ENCODE measurements at regions not wholly inside any gene's neighbourhood (a gene's known extent, or its start where the extent isn't known, plus 50 kb on each side); places are given as distances from the start of the nearest gene placed in this dataset.
"Not testable (repeated sequence)": the region's sequence is repeated elsewhere in the genome, so short reads cannot be mapped to it uniquely, and the experiment has no call there.

- no peak for DNase-seq (ENCODE audit: low read depth in 2 of 3, low spot score in 1 of 3)
Observed at GRCh38 chr6:130494729-130495128, 128.9 kb downstream of the TMEM200A start.

- no peak for DNase-seq (ENCODE audit: low read depth in 2 of 3, low spot score in 1 of 3)
Observed at GRCh38 chr6:130500693-130501092, 134.9 kb downstream of the TMEM200A start.

- DNase-seq (ENCODE audit: low read depth in 2 of 3, low spot score in 1 of 3), result no peak
Observed at GRCh38 chr6:130503146-130503545, 137.3 kb downstream of the TMEM200A start.

- DNase-seq (ENCODE audit: low read depth in 2 of 3, low spot score in 1 of 3), result no peak
Observed at GRCh38 chr6:130505808-130506598, 140.2 kb downstream of the TMEM200A start.

GRCh38 chr6:130507005-130507665 is 141.3 kb downstream of the TMEM200A start:
- not testable (repeated sequence) for DNase-seq (ENCODE audit: low read depth in 2 of 3, low spot score in 1 of 3)

DNA sequence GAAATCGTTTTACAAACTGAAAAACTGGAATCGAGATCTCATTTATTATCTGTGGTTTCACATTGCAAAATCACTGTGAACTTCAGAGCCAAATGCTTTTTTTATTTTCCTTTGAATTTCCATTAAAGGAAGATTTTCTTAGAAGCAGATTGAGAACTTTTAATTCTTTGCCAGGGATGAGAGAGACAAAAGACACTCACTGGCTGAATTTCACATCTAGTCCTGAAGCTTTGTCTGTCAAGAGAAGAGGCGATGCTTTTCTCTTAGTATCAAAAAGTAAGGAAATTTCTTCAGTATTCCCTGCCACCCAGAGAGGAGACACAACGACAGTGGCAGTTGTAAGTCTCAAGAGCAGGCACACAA is 141.8 kb downstream of the TMEM200A start:
- no peak for DNase-seq (ENCODE audit: low read depth in 2 of 3, low spot score in 1 of 3)

DNA sequence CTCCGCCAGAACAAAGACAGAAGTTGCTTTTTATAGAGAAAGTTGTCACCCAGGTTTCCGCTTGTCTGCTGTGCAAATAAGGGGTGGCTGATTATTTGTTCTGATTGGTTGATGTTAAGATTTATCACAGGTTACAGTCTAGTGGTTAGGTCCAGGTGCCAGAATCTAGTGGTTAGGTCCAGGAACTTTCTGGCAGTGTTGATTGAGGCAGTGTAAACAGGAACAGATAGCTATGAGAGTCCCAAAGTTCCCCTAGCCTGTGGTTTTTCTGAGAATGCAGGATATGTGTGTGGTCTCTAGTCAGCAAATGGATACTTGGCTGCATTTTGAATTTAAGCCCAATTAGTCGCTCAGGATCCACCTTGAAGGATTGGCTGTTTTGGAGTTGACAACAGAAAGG is 148.0 kb downstream of the TMEM200A start:
- peak in 1 of 3 donors; percentile 40 for DNase-seq (ENCODE audit: low read depth in 2 of 3, low spot score in 1 of 3)

DNA sequence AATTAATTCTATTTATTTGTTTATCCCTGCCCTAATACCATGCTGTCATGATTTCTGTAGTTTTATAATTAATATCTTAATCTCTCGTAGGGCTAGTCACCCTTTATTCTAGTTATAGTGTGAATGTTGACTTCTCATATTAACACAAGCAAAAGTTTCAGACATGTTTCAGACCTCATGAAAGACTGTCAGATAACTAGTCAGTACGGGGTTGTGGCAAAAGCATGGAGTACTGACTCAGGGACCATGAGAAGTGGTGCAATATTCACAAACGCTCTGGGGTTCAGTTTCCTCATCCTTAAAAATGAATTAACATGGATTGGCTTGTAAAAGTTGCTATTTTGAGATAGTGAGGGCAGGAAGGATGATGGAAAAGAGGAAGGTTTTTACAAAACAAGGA is 148.9 kb downstream of the TMEM200A start:
- no peak for DNase-seq (ENCODE audit: low read depth in 2 of 3, low spot score in 1 of 3)

GRCh38 chr6:130515306-130515705 is 149.5 kb downstream of the TMEM200A start:
- DNase-seq (ENCODE audit: low read depth in 2 of 3, low spot score in 1 of 3), result no peak

DNA sequence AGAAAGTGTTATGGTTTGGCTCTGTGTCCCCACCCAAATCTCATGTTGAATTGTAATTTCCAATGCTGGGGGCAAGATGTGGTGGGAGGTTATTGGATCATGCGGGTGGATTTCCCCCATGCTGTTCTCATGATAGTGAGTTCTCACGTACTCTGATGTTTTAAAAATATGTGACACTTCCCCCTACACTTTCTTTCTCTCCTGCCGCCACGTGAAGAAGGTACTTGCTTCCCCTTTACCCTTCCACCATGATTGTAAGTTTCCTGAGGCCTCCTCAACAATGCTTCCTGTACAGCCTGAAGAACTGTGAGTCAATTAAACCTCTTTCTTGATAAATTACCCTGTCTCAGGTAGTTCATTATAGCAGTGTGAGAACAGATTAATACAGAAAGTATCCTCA is 150.8 kb downstream of the TMEM200A start:
- no peak for DNase-seq (ENCODE audit: low read depth in 2 of 3, low spot score in 1 of 3)

DNA sequence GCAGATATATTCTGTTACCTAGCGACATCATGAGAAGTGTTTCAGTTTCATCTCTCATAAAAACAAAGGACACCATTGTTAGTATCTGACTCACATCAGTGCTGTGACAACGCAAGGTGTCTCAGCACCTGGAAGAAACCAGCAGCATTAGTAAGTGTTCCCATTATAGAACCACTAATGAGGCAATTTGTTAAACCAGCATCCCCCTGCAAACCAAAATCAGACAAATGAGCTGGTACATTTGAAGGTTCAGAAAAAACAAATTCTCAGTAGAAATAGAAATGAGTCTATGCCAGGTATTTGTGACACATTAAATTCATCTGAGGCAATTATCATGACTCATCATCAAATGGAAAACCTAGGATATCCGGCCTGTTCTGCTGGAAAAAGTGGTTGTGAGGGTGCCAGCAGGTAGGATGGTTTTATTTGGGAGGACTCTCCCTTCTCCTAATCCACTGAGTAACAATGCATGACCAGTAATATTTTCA is 151.7 kb downstream of the TMEM200A start:
- no peak for DNase-seq (ENCODE audit: low read depth in 2 of 3, low spot score in 1 of 3)

DNA sequence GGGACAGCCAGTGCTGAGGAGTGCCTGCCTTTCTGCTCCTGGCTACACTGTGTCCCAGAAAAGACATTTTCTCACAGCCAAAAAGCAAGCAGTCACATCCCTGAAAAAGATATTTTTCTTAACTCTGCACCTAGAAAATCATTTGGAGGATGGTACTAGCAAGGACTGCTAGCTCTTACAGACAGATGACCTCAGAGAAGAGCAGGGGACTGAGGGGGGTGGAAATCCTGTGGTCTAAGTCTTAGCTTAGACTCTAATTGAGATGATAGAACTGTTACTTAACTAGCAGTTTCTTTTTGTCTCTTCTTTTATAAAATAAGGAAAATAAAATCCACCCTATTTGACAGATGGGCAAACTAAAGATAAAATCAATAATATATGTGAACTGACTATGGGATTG is 152.8 kb downstream of the TMEM200A start:
- DNase-seq (ENCODE audit: low read depth in 2 of 3, low spot score in 1 of 3), result no peak

DNA sequence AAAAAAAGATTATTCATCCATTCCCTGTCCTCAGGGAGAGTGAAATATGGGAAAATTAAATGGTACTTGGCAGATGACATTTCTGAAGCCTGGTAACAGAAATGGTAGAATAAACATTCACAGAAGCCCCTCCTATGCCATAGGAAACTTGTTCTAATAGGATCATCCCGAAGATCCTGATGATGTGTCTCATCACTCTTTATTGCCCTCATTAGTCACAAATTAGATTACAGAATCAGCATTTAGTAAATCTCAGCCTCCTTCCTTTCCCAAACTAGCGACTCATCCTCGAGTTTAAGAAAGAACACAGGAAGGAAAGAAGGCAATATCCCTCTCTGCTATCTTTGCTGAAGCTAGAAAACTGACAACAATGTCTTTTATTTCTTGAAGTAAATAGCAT is 154.4 kb downstream of the TMEM200A start:
- no peak for DNase-seq (ENCODE audit: low read depth in 2 of 3, low spot score in 1 of 3)

DNA sequence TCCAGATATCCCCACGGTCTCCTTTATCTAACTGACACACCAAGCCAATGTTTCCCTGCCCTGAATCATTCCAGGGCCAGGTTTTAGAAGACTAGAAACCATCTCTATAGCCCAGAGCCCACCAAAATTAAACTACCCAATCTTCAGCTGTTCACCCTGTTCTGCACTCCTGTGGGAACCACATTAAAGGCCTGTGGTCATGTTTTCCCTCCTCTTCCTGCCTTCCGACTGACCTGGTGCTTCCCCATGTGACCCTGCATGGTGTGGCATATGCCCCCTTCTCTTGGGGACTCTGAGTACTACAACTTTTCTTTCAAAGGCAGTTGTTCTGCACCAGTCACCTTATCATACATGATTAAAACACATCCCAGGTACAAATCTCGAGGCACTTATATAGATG is 155.0 kb downstream of the TMEM200A start:
- no peak for DNase-seq (ENCODE audit: low read depth in 2 of 3, low spot score in 1 of 3)

- no peak for DNase-seq (ENCODE audit: low read depth in 2 of 3, low spot score in 1 of 3)
Observed at GRCh38 chr6:130524552-130524951, 158.7 kb downstream of the TMEM200A start.

DNA sequence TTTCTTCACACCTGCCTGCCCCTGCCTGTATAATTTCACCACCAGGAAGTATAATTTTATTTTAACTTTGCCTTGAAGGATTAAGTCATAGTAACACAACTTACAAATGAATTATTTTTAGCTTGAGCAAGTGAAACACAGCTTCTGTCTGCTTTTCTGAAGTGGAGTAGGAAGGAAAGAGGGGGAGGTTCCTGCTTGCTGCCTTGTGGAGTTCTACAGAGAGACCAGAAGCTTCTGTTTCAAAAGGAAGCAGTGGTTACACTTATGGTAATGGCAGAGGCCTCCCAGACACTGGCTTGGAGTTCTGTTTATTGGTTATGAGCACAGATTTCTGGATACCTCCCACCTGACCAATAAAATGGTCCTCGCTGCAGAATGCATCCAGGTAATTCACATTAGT is 159.6 kb downstream of the TMEM200A start:
- DNase-seq (ENCODE audit: low read depth in 2 of 3, low spot score in 1 of 3), result no peak

DNA sequence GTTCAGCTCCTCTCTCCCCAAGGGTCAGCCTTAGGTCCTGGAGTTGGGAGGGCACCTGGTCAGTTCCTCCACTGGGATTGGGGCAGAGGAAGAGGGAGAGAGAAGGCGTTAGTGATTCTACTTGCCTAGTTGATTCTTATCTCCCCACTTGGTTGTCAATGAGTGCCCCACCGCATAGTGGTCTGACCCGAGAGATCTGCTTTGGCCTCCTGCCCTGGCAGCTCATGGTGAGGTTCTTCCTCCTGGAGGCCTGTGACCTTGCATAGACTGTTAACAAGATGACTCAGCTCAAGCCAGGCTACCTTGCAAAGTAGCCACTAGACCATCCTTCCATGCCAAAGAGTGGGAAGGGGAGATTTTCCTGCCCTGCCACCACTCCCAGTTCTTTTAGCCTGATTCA is 160.6 kb downstream of the TMEM200A start:
- DNase-seq (ENCODE audit: low read depth in 2 of 3, low spot score in 1 of 3), result no peak

DNA sequence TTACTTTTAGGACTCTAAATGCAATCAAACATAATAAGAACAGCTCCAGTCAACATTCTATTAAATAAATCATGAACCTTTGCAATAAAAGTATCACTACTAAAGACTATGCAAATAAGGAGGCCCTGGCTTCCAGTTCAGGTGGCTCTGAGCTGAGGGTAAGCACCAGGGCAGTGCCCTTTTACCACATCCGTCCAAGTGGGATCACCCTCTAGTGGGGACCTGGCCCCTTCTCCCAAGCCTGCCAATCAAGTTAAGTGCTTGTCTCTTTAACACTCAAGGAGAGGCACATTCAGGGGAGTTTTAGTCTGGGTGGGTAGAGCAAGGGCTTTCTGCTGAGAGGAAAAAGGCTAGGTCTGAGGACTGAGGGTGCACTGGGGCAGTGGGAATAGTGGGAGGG is 161.4 kb downstream of the TMEM200A start:
- no peak for DNase-seq (ENCODE audit: low read depth in 2 of 3, low spot score in 1 of 3)

- no peak for DNase-seq (ENCODE audit: low read depth in 2 of 3, low spot score in 1 of 3)
Observed at GRCh38 chr6:130529569-130530149, 163.8 kb downstream of the TMEM200A start.

DNA sequence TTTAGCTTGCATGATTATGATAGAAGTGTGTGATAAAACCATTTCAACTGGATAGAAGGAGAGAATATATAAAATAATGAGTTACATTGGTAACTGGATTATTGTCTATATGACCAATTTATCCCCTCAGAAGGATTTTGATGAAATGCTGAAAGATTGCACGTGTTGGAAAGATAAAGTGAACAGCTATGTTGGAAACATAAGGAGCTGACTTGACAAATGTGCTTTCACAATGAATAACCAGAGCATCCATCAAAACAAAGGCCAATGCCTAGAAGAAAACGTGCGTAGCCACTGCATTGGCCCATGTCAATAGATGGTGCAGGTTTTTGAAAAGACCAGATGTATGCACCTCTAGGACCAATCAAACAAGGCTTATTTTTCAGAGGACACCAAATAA is 168.8 kb downstream of the TMEM200A start:
- DNase-seq (ENCODE audit: low read depth in 2 of 3, low spot score in 1 of 3), result no peak

- no peak for DNase-seq (ENCODE audit: low read depth in 2 of 3, low spot score in 1 of 3)
Observed at GRCh38 chr6:130535242-130535641, 169.4 kb downstream of the TMEM200A start.

DNA sequence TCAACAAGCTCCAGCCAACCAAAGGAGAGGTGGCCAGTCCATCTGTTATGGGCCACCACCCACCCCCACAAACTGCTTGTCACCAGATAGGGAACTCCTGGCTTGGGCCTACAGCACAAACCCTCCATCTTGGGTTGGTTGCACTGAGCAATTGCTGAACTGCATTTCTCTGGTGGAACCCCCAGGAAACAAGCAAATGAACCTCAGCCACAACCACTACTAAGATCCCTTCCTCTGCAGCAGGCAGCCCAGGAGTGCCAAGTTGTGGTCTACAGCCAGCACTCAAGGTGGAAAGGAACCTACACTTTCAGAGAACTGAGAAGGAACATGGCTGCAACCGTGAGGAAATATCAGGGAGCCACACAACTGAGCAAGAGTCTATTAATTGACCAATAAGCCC is 171.6 kb downstream of the TMEM200A start:
- no peak for DNase-seq (ENCODE audit: low read depth in 2 of 3, low spot score in 1 of 3)

Data from stimulated activated CD4-positive, alpha-beta T cell treated with anti-CD3 and anti-CD28 coated beads, Interleukin-12 subunit alpha, Interleukin-12 subunit beta, amount 100 ng/mL, for 48 hours (primary cell).